ENCODE measurements at regions not wholly inside any gene's neighbourhood (a gene's known extent, or its start where the extent isn't known, plus 50 kb on each side); places are given as distances from the start of the nearest gene placed in this dataset.
"Not testable (repeated sequence)": the region's sequence is repeated elsewhere in the genome, so short reads cannot be mapped to it uniquely, and the experiment has no call there.

- TF ChIP-seq EZH2phosphoT487 (IDR thresholded peaks at IDR 0.05; ENCODE audit: insufficient read depth, low read depth); EZH2 (IDR thresholded peaks at IDR 0.05; ENCODE audit: insufficient read depth, poor library complexity, severe bottlenecking): not testable (repeated sequence)
Observed at GRCh38 chr7:109632890-109633289, 1063.2 kb downstream of the DNAJB9 start.
